HL-60 (cell line): ENCODE measurements at regions not wholly inside any gene's neighbourhood (a gene's known extent, or its start where the extent isn't known, plus 50 kb on each side); places are given as distances from the start of the nearest gene placed in this dataset.

Experiments used
- POLR2AphosphoS5 ChIP-seq: IDR thresholded peaks from 2 replicates; pipeline ENCODE4 v1.6.1; 2012; ENCODE audit warnings: low read depth
- TF ChIP-seq, protein P1 (sequence below): IDR thresholded peaks from one replicate; pipeline ENCODE4 v1.5.1; 2011; ENCODE audit warnings: low read length, control low read depth, inconsistent platforms; ENCODE audit not compliant: insufficient read depth
- TF ChIP-seq, protein P2 (sequence below): IDR thresholded peaks from 2 replicates; pipeline ENCODE4 v1.6.1; 2012; ENCODE audit warnings: low read depth; ENCODE audit not compliant: insufficient replicate concordance

DNA sequence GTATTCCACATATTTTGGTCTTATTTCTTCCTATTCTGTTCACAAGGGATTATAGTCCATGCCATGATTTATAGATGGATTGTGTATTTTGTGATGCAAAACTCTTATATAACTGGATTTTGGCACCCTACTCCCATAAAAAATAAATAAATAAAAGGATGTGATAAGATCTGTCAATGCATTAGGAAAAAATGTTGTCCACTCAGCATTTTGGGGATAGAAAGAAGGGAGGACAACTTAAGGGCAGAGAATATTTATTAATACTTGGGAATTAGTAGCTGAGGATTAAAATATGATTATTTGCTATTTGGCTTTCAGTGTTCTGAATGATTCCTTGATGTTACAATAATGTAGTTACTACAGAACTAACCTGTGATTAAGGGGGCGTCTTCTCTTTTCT is 682.6 kb downstream of the ZBBX start:
- TF ChIP-seq, protein P1, sequence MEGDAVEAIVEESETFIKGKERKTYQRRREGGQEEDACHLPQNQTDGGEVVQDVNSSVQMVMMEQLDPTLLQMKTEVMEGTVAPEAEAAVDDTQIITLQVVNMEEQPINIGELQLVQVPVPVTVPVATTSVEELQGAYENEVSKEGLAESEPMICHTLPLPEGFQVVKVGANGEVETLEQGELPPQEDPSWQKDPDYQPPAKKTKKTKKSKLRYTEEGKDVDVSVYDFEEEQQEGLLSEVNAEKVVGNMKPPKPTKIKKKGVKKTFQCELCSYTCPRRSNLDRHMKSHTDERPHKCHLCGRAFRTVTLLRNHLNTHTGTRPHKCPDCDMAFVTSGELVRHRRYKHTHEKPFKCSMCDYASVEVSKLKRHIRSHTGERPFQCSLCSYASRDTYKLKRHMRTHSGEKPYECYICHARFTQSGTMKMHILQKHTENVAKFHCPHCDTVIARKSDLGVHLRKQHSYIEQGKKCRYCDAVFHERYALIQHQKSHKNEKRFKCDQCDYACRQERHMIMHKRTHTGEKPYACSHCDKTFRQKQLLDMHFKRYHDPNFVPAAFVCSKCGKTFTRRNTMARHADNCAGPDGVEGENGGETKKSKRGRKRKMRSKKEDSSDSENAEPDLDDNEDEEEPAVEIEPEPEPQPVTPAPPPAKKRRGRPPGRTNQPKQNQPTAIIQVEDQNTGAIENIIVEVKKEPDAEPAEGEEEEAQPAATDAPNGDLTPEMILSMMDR = no peak
- TF ChIP-seq POLR2AphosphoS5 = no peak
- TF ChIP-seq, protein P2, sequence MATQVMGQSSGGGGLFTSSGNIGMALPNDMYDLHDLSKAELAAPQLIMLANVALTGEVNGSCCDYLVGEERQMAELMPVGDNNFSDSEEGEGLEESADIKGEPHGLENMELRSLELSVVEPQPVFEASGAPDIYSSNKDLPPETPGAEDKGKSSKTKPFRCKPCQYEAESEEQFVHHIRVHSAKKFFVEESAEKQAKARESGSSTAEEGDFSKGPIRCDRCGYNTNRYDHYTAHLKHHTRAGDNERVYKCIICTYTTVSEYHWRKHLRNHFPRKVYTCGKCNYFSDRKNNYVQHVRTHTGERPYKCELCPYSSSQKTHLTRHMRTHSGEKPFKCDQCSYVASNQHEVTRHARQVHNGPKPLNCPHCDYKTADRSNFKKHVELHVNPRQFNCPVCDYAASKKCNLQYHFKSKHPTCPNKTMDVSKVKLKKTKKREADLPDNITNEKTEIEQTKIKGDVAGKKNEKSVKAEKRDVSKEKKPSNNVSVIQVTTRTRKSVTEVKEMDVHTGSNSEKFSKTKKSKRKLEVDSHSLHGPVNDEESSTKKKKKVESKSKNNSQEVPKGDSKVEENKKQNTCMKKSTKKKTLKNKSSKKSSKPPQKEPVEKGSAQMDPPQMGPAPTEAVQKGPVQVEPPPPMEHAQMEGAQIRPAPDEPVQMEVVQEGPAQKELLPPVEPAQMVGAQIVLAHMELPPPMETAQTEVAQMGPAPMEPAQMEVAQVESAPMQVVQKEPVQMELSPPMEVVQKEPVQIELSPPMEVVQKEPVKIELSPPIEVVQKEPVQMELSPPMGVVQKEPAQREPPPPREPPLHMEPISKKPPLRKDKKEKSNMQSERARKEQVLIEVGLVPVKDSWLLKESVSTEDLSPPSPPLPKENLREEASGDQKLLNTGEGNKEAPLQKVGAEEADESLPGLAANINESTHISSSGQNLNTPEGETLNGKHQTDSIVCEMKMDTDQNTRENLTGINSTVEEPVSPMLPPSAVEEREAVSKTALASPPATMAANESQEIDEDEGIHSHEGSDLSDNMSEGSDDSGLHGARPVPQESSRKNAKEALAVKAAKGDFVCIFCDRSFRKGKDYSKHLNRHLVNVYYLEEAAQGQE = no peak
